ENCODE measurements at regions not wholly inside any gene's neighbourhood (a gene's known extent, or its start where the extent isn't known, plus 50 kb on each side); places are given as distances from the start of the nearest gene placed in this dataset.

DNA sequence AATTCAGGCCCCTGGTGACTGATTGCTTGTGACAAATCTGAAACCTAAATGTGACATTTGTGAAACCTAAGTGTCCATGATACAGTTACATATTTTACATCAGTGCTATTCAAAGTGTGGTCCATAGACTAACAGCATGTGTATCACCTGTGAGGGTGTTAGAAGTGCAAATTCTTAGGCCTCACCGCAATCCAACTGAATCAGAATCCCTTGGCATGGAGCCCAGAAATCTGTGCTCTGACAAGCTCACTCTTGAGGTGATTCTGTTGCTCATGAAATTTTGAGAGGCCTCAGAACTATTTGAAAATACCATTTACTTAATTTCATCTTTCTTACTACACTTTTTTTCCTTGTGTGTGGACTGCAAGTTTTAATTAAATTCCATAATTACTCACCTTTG lies 587.9 kb downstream of the ADGRL2 start:
- TF ChIP-seq TCF12 (IDR thresholded peaks at IDR 0.05; ENCODE audit: low read depth) (no peak), NFIC (IDR thresholded peaks at IDR 0.05) (peak; percentile 25; the same call in 1 of the 2 replicates), CEBPB (IDR thresholded peaks at IDR 0.05) (no peak)

DNA sequence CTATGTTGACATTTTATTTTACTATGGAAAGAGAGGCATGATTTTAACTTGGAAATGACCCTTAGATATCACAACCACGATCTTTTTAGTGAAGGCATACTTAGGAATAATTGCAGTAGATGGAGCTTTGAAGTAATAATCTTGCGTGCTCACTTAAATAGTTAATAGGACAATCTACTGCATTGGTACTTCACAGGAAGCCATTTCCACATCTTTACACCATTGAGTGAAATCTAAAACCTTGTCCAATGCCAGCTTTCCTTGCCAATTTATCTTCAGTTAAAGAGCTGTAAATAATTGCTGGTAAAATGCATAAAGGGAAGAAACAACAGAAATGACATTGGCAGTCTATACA lies 586.3 kb downstream of the ADGRL2 start:
- TF ChIP-seq TAF1 (IDR thresholded peaks at IDR 0.05; ENCODE audit: low read depth) (no peak), TCF12 (IDR thresholded peaks at IDR 0.05; ENCODE audit: low read depth) (no peak), NFIC (IDR thresholded peaks at IDR 0.05) (no peak), ZBTB7A (IDR thresholded peaks at IDR 0.05; ENCODE audit: low read depth) (no peak), RAD21 (IDR thresholded peaks at IDR 0.05; ENCODE audit: low read depth) (no peak), FOXM1 (IDR thresholded peaks at IDR 0.05; ENCODE audit: borderline replicate concordance, low read depth) (no peak), YY1 (IDR thresholded peaks at IDR 0.05; ENCODE audit: low read depth) (no peak), EP300 (IDR thresholded peaks at IDR 0.05; ENCODE audit: borderline replicate concordance) (no peak)
- TF ChIP-seq, protein P1, sequence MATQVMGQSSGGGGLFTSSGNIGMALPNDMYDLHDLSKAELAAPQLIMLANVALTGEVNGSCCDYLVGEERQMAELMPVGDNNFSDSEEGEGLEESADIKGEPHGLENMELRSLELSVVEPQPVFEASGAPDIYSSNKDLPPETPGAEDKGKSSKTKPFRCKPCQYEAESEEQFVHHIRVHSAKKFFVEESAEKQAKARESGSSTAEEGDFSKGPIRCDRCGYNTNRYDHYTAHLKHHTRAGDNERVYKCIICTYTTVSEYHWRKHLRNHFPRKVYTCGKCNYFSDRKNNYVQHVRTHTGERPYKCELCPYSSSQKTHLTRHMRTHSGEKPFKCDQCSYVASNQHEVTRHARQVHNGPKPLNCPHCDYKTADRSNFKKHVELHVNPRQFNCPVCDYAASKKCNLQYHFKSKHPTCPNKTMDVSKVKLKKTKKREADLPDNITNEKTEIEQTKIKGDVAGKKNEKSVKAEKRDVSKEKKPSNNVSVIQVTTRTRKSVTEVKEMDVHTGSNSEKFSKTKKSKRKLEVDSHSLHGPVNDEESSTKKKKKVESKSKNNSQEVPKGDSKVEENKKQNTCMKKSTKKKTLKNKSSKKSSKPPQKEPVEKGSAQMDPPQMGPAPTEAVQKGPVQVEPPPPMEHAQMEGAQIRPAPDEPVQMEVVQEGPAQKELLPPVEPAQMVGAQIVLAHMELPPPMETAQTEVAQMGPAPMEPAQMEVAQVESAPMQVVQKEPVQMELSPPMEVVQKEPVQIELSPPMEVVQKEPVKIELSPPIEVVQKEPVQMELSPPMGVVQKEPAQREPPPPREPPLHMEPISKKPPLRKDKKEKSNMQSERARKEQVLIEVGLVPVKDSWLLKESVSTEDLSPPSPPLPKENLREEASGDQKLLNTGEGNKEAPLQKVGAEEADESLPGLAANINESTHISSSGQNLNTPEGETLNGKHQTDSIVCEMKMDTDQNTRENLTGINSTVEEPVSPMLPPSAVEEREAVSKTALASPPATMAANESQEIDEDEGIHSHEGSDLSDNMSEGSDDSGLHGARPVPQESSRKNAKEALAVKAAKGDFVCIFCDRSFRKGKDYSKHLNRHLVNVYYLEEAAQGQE (IDR thresholded peaks at IDR 0.05; ENCODE audit: low read depth): no peak
- TF ChIP-seq, protein P2, sequence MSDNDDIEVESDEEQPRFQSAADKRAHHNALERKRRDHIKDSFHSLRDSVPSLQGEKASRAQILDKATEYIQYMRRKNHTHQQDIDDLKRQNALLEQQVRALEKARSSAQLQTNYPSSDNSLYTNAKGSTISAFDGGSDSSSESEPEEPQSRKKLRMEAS (IDR thresholded peaks at IDR 0.05): no peak
- TF ChIP-seq, protein P3, sequence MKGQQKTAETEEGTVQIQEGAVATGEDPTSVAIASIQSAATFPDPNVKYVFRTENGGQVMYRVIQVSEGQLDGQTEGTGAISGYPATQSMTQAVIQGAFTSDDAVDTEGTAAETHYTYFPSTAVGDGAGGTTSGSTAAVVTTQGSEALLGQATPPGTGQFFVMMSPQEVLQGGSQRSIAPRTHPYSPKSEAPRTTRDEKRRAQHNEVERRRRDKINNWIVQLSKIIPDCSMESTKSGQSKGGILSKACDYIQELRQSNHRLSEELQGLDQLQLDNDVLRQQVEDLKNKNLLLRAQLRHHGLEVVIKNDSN (IDR thresholded peaks at IDR 0.05): no peak

DNA sequence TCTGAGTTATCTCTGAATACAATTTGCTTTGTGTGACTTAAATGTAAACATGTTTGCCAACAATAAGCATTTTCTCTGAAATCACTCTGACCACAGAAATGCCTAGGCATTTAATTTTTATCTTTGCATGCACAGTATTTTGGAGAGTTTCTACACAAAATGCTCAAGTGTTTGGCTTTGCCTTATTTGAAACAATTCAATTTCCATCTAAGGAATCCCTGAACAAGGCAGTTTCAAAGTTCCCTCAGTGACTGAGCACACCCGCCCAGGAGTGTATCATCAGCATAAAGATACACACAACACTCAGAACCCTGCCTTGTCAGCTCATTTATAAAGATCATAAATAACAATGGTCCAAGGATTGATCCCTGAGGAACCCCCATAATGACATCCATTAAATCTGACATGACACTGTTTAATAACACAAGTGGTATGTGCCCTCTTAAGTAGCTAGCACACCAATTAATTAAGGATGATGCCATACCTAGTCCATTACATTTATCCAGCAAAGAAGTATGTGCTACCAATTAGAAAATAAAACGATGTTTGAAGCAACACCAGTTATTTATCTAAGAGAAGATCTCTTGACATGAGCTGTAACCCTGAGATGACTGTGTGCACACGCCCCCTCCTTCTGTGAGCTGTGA lies 585.8 kb downstream of the ADGRL2 start:
- TF ChIP-seq, protein P1 (IDR thresholded peaks at IDR 0.05; ENCODE audit: low read depth): no peak
- TF ChIP-seq EGR1 (IDR thresholded peaks at IDR 0.05): no peak
- no peak for TF ChIP-seq ZBTB7A (IDR thresholded peaks at IDR 0.05; ENCODE audit: low read depth)
- no peak for TF ChIP-seq EP300 (IDR thresholded peaks at IDR 0.05; ENCODE audit: borderline replicate concordance)
- TF ChIP-seq, protein P3 (IDR thresholded peaks at IDR 0.05): no peak
- TF ChIP-seq TEAD4 (IDR thresholded peaks at IDR 0.05): no peak
- no peak for TF ChIP-seq YY1 (IDR thresholded peaks at IDR 0.05; ENCODE audit: low read depth)
- TF ChIP-seq, protein P2 (IDR thresholded peaks at IDR 0.05): no peak
- no peak for TF ChIP-seq TAF1 (IDR thresholded peaks at IDR 0.05; ENCODE audit: low read depth)
- TF ChIP-seq TCF12 (IDR thresholded peaks at IDR 0.05; ENCODE audit: low read depth): no peak
- TF ChIP-seq NFIC (IDR thresholded peaks at IDR 0.05): no peak
- no peak for TF ChIP-seq RAD21 (IDR thresholded peaks at IDR 0.05; ENCODE audit: low read depth)
- TF ChIP-seq FOXM1 (IDR thresholded peaks at IDR 0.05; ENCODE audit: borderline replicate concordance, low read depth): no peak
- TF ChIP-seq CREB1 (IDR thresholded peaks at IDR 0.05; ENCODE audit: low read depth): no peak
- no peak for TF ChIP-seq CEBPB (IDR thresholded peaks at IDR 0.05)

DNA sequence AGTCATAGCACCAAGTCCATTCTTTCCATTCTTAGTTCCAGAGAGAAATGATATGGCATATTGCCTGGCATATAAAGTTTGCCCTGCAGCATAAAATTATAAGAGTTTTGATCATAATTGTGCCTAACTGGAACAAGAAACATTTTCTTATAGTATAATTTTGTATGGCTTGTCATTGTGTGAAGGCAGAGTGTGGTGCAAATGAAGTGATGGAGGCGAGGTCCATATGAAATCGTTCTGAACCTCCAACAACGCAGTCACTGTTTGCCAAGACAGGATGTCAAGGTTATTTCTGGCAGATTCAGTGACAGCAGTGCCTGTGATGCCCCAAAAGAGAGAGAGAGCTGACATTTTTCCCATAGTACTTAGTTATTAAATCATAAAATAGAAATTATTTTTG lies 584.0 kb downstream of the ADGRL2 start:
- TF ChIP-seq YY1 (IDR thresholded peaks at IDR 0.05; ENCODE audit: low read depth): no peak
- TF ChIP-seq, protein P3 (IDR thresholded peaks at IDR 0.05): no peak
- no peak for TF ChIP-seq EGR1 (IDR thresholded peaks at IDR 0.05)
- TF ChIP-seq CEBPB (IDR thresholded peaks at IDR 0.05): no peak
- no peak for TF ChIP-seq FOXM1 (IDR thresholded peaks at IDR 0.05; ENCODE audit: borderline replicate concordance, low read depth)
- TF ChIP-seq TAF1 (IDR thresholded peaks at IDR 0.05; ENCODE audit: low read depth): no peak
- no peak for TF ChIP-seq RAD21 (IDR thresholded peaks at IDR 0.05; ENCODE audit: low read depth)
- no peak for TF ChIP-seq TCF12 (IDR thresholded peaks at IDR 0.05; ENCODE audit: low read depth)
- TF ChIP-seq, protein P2 (IDR thresholded peaks at IDR 0.05): no peak
- TF ChIP-seq, protein P1 (IDR thresholded peaks at IDR 0.05; ENCODE audit: low read depth): no peak
- no peak for TF ChIP-seq CREB1 (IDR thresholded peaks at IDR 0.05; ENCODE audit: low read depth)
- TF ChIP-seq EP300 (IDR thresholded peaks at IDR 0.05; ENCODE audit: borderline replicate concordance): no peak
- TF ChIP-seq ZBTB7A (IDR thresholded peaks at IDR 0.05; ENCODE audit: low read depth): no peak
- TF ChIP-seq TEAD4 (IDR thresholded peaks at IDR 0.05): no peak
- TF ChIP-seq NFIC (IDR thresholded peaks at IDR 0.05): no peak

Data from Ishikawa (cell line).